LoVo (cell line): ENCODE measurements at regions not wholly inside any gene's neighbourhood (a gene's known extent, or its start where the extent isn't known, plus 50 kb on each side); places are given as distances from the start of the nearest gene placed in this dataset.
"Not testable (repeated sequence)": the region's sequence is repeated elsewhere in the genome, so short reads cannot be mapped to it uniquely, and the experiment has no call there.

Experiments
- DNase-seq: peaks from one replicate; pipeline ENCODE4 v3.0.0-alpha.2; 2016; ENCODE audit warnings: low spot score

GRCh38 chr4:123159479-123159878 lies 237.1 kb upstream of the NUDT6 start:
- DNase-seq = no peak

- no peak for DNase-seq
These were observed 233.7 kb upstream of the SPRY1 start for GRCh38 chr4:123162859-123163258.

- DNase-seq = no peak
These were observed 233.1 kb upstream of the SPRY1 start for GRCh38 chr4:123163501-123163900.

- DNase-seq = no peak
These were observed 230.6 kb upstream of the SPRY1 start for GRCh38 chr4:123166023-123166422.

- DNase-seq = no peak
These were observed 228.7 kb upstream of the SPRY1 start for GRCh38 chr4:123167931-123168330.

GRCh38 chr4:123168812-123169211 lies 227.8 kb upstream of the SPRY1 start:
- no peak for DNase-seq

- no peak for DNase-seq
These were observed 225.8 kb upstream of the SPRY1 start for GRCh38 chr4:123170843-123171242.

GRCh38 chr4:123176605-123177004 lies 220.0 kb upstream of the SPRY1 start:
- no peak for DNase-seq

GRCh38 chr4:123182289-123182688 lies 214.3 kb upstream of the SPRY1 start:
- no peak for DNase-seq

- DNase-seq = no peak
These were observed 213.3 kb upstream of the SPRY1 start for GRCh38 chr4:123183308-123183707.

GRCh38 chr4:123183754-123184153 lies 212.8 kb upstream of the SPRY1 start:
- not testable (repeated sequence) for DNase-seq

GRCh38 chr4:123186731-123187130 lies 209.9 kb upstream of the SPRY1 start:
- DNase-seq = no peak

- DNase-seq = no peak
These were observed 206.4 kb upstream of the SPRY1 start for GRCh38 chr4:123190176-123190575.

- no peak for DNase-seq
These were observed 204.9 kb upstream of the SPRY1 start for GRCh38 chr4:123191728-123192127.

GRCh38 chr4:123193802-123194367 lies 202.7 kb upstream of the SPRY1 start:
- no peak for DNase-seq

- no peak for DNase-seq
These were observed 197.9 kb upstream of the SPRY1 start for GRCh38 chr4:123198706-123199105.

- DNase-seq = no peak
These were observed 196.3 kb upstream of the SPRY1 start for GRCh38 chr4:123200051-123200940.

GRCh38 chr4:123204737-123205136 lies 191.9 kb upstream of the SPRY1 start:
- no peak for DNase-seq

GRCh38 chr4:123206016-123206415 lies 190.6 kb upstream of the SPRY1 start:
- DNase-seq = no peak

GRCh38 chr4:123209436-123209835 lies 187.2 kb upstream of the SPRY1 start:
- no peak for DNase-seq

- no peak for DNase-seq
These were observed 181.1 kb upstream of the SPRY1 start for GRCh38 chr4:123215536-123215935.

- no peak for DNase-seq
These were observed 180.1 kb upstream of the SPRY1 start for GRCh38 chr4:123216543-123216942.

GRCh38 chr4:123216946-123217345 lies 179.6 kb upstream of the SPRY1 start:
- DNase-seq = no peak

GRCh38 chr4:123217664-123218063 lies 178.9 kb upstream of the SPRY1 start:
- DNase-seq = no peak
